ENCODE measurements at regions not wholly inside any gene's neighbourhood (a gene's known extent, or its start where the extent isn't known, plus 50 kb on each side); places are given as distances from the start of the nearest gene placed in this dataset.

DNA sequence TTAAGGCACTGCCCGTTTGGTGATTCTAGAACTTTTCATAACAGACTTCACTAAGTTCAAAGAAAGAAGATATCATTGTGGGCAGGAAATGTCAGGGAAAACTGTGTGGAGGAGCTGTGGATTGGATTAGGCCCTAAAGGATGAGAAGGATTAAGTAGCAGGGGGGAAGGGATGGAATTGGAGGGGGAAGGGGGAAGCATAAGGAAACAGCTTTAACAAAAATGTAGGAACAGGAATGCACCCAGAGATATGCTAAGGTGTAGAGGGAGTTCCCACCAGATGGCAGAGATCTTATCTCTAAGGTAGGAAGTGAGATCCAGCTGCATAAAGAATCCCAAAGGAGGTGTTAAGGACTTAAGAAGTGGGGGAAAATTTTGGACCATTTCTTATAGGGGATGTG lies 114.5 kb downstream of the LARP7 start:
- ChIA-PET CTCF (interaction anchor here (0.6 kb wide), 1 partner anchor 315 kb away, joined by 3 read pairs; no protein-coding TSS in a partner anchor), POLR2A (no interaction called here)
- H3K27me3 ChIP-seq (replicated peaks; ENCODE audit: control insufficient read depth, insufficient read depth, low read length) = no peaks in the 10 kb centered on the region
- no peak overlapping the region for H3K27ac Mint-ChIP-seq (ENCODE audit: unreplicated experiment)
- no peaks in the 10 kb centered on the region for H3K9me3 Mint-ChIP-seq (ENCODE audit: unreplicated experiment)
- no peaks in the 10 kb centered on the region for H3K9me3 ChIP-seq
- DNase-seq = no peak
- H3K4me3 ChIP-seq (ENCODE audit: low read depth, low read length) = no peak overlapping the region
- H3K4me1 Mint-ChIP-seq (ENCODE audit: low read depth, unreplicated experiment) = peaks cover 26% of the 10 kb centered on the region
- BruUV-seq (replicated peaks) = no TSS peak
- H3K36me3 ChIP-seq (ENCODE audit: control insufficient read depth, insufficient read depth, low read length) = no peaks in the 10 kb centered on the region
- H3K27me3 Mint-ChIP-seq (ENCODE audit: insufficient read depth, unreplicated experiment) = no peaks in the 10 kb centered on the region
- H3K4me3 Mint-ChIP-seq (ENCODE audit: unreplicated experiment) = no peak overlapping the region
- intact Hi-C loops (cut with micrococcal nuclease; ENCODE audit: unreplicated experiment) = no loop called here
- peaks cover 44% of the 10 kb centered on the region for H3K4me1 ChIP-seq
- TF ChIP-seq, protein P1, sequence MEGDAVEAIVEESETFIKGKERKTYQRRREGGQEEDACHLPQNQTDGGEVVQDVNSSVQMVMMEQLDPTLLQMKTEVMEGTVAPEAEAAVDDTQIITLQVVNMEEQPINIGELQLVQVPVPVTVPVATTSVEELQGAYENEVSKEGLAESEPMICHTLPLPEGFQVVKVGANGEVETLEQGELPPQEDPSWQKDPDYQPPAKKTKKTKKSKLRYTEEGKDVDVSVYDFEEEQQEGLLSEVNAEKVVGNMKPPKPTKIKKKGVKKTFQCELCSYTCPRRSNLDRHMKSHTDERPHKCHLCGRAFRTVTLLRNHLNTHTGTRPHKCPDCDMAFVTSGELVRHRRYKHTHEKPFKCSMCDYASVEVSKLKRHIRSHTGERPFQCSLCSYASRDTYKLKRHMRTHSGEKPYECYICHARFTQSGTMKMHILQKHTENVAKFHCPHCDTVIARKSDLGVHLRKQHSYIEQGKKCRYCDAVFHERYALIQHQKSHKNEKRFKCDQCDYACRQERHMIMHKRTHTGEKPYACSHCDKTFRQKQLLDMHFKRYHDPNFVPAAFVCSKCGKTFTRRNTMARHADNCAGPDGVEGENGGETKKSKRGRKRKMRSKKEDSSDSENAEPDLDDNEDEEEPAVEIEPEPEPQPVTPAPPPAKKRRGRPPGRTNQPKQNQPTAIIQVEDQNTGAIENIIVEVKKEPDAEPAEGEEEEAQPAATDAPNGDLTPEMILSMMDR (IDR thresholded peaks at IDR 0.05; ENCODE audit: insufficient read depth in 1 of 2, low read depth in 1 of 2, low read length in 1 of 2, severe bottlenecking in 1 of 2, unreplicated experiment in 1 of 2) = no peak
- H3K36me3 Mint-ChIP-seq (ENCODE audit: insufficient read depth, unreplicated experiment) = no peaks in the 10 kb centered on the region

DNA sequence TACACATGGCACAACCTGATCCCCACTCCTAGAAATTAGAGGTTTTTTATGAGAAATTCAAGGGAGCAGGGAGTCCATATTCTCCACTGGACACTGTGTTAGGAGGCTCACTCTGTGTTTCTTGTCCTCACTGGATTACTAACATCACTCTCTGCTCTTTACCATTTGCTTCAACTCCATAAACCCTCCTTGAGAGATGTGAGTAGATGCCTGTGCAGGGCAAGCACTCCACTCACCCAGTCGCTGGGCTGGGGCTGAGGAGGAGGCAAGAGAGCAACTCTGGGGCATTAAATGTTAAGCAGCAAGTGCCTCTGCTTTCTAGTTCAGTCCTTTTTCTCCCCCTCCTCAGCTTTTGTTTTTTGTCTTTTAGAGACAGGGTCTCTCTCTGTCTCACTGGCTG lies 115.1 kb downstream of the LARP7 start:
- Mint-ChIP-seq H3K27me3 (ENCODE audit: insufficient read depth, unreplicated experiment) (no peaks in the 10 kb centered on the region), H3K36me3 (ENCODE audit: insufficient read depth, unreplicated experiment) (no peaks in the 10 kb centered on the region), H3K27ac (ENCODE audit: unreplicated experiment) (no peak overlapping the region), H3K9me3 (ENCODE audit: unreplicated experiment) (no peaks in the 10 kb centered on the region), H3K4me1 (ENCODE audit: low read depth, unreplicated experiment) (peaks cover 25% of the 10 kb centered on the region), H3K4me3 (ENCODE audit: unreplicated experiment) (no peak overlapping the region)
- POLR2A ChIA-PET = no interaction called here
- no peak for DNase-seq
- H3K9me3 ChIP-seq = no peaks in the 10 kb centered on the region
- TF ChIP-seq, protein P1 (IDR thresholded peaks at IDR 0.05; ENCODE audit: insufficient read depth in 1 of 2, low read depth in 1 of 2, low read length in 1 of 2, severe bottlenecking in 1 of 2, unreplicated experiment in 1 of 2) = no peak
- peaks cover 38% of the 10 kb centered on the region for H3K4me1 ChIP-seq
- no peaks in the 10 kb centered on the region for H3K27me3 ChIP-seq (replicated peaks; ENCODE audit: control insufficient read depth, insufficient read depth, low read length)
- no peak overlapping the region for H3K4me3 ChIP-seq (ENCODE audit: low read depth, low read length)
- no TSS peak for BruUV-seq (replicated peaks)
- no peaks in the 10 kb centered on the region for H3K36me3 ChIP-seq (ENCODE audit: control insufficient read depth, insufficient read depth, low read length)
- intact Hi-C loops (cut with micrococcal nuclease; ENCODE audit: unreplicated experiment) = no loop called here
- CTCF ChIA-PET = no interaction called here

DNA sequence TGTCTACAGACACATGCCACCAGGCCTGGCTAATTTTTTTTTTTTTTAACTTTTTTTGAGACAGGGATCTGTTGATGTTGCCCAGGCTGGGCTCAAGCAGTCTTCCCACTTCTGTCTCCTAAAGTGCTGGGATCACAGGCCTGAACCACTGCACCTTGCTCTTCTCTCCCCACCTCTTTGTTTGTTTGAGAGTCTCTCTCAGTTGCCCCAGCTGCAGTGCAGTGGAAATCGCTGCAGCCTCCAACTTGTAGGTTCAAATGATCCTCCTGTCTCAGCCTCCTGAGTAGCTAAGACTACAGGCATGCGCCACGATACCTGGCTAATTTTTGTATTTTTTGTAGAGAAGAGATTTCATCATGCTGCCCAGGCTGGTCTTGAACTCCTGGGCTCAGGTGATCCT lies 115.6 kb downstream of the LARP7 start:
- Histone ChIP-seq H3K4me1 (peaks cover 33% of the 10 kb centered on the region), H3K4me3 (ENCODE audit: low read depth, low read length) (no peak overlapping the region), H3K9me3 (no peaks in the 10 kb centered on the region), H3K36me3 (ENCODE audit: control insufficient read depth, insufficient read depth, low read length) (no peaks in the 10 kb centered on the region), H3K27me3 (replicated peaks; ENCODE audit: control insufficient read depth, insufficient read depth, low read length) (no peaks in the 10 kb centered on the region)
- POLR2A ChIA-PET = no interaction called here
- TF ChIP-seq, protein P1 (IDR thresholded peaks at IDR 0.05; ENCODE audit: insufficient read depth in 1 of 2, low read depth in 1 of 2, low read length in 1 of 2, severe bottlenecking in 1 of 2, unreplicated experiment in 1 of 2) = no peak
- Mint-ChIP-seq H3K4me1 (ENCODE audit: low read depth, unreplicated experiment) (peaks cover 21% of the 10 kb centered on the region), H3K36me3 (ENCODE audit: insufficient read depth, unreplicated experiment) (no peaks in the 10 kb centered on the region), H3K27me3 (ENCODE audit: insufficient read depth, unreplicated experiment) (no peaks in the 10 kb centered on the region), H3K9me3 (ENCODE audit: unreplicated experiment) (no peaks in the 10 kb centered on the region), H3K27ac (ENCODE audit: unreplicated experiment) (no peak overlapping the region), H3K4me3 (ENCODE audit: unreplicated experiment) (no peak overlapping the region)
- intact Hi-C loops (cut with micrococcal nuclease; ENCODE audit: unreplicated experiment) = no loop called here
- CTCF ChIA-PET = no interaction called here
- BruUV-seq (replicated peaks) = no TSS peak
- no peak for DNase-seq
